GM21381 (cell line): ENCODE measurements at regions not wholly inside any gene's neighbourhood (a gene's known extent, or its start where the extent isn't known, plus 50 kb on each side); places are given as distances from the start of the nearest gene placed in this dataset.
"Not testable (repeated sequence)": the region's sequence is repeated elsewhere in the genome, so short reads cannot be mapped to it uniquely, and the experiment has no call there.

Experiments used
- ATAC-seq: cut with Tn5 transposase; IDR thresholded peaks from one replicate; pipeline ENCODE4 v1.9.1; 2021; ENCODE audit warnings: mild to moderate bottlenecking, moderate library complexity; ENCODE audit not compliant: unreplicated experiment

GRCh38 chr11:107276077-107276476 lies 181.5 kb downstream of the CWF19L2 start:
- no peak for ATAC-seq

- ATAC-seq: no peak
Observed at GRCh38 chr11:107275632-107276031, 182.0 kb downstream of the CWF19L2 start.

GRCh38 chr11:107274138-107274537 lies 183.5 kb downstream of the CWF19L2 start:
- ATAC-seq: no peak

- no peak for ATAC-seq
Observed at GRCh38 chr11:107272561-107272960, 185.1 kb downstream of the CWF19L2 start.

GRCh38 chr11:107271425-107271824 lies 186.2 kb downstream of the CWF19L2 start:
- ATAC-seq: no peak

GRCh38 chr11:107268977-107269376 lies 188.6 kb downstream of the CWF19L2 start:
- no peak for ATAC-seq

GRCh38 chr11:107266455-107266854 lies 191.2 kb downstream of the CWF19L2 start:
- ATAC-seq: no peak

GRCh38 chr11:107265591-107266121 lies 192.0 kb downstream of the CWF19L2 start:
- ATAC-seq: no peak

GRCh38 chr11:107263844-107264563 lies 193.6 kb downstream of the CWF19L2 start:
- ATAC-seq: no peak

GRCh38 chr11:107259811-107260221 lies 197.8 kb downstream of the CWF19L2 start:
- no peak for ATAC-seq

- ATAC-seq: no peak
Observed at GRCh38 chr11:107257710-107258109, 199.9 kb downstream of the CWF19L2 start.

GRCh38 chr11:107253661-107254060 lies 204.0 kb downstream of the CWF19L2 start:
- ATAC-seq: not testable (repeated sequence)

- ATAC-seq: peak; percentile 84
Observed at GRCh38 chr11:107252429-107253161, 205.0 kb downstream of the CWF19L2 start.

GRCh38 chr11:107251298-107251697 lies 206.3 kb downstream of the CWF19L2 start:
- no peak for ATAC-seq

- ATAC-seq: no peak
Observed at GRCh38 chr11:107250017-107250416, 207.6 kb downstream of the CWF19L2 start.

- ATAC-seq: no peak
Observed at GRCh38 chr11:107249054-107249453, 208.6 kb downstream of the CWF19L2 start.

- ATAC-seq: no peak
Observed at GRCh38 chr11:107247167-107247861, 210.3 kb downstream of the CWF19L2 start.

GRCh38 chr11:107243929-107244328 lies 213.7 kb downstream of the CWF19L2 start:
- ATAC-seq: no peak

- no peak for ATAC-seq
Observed at GRCh38 chr11:107232451-107232850, 214.2 kb upstream of the GUCY1A2 start.

GRCh38 chr11:107224836-107225235 lies 206.6 kb upstream of the GUCY1A2 start:
- ATAC-seq: no peak

- no peak for ATAC-seq
Observed at GRCh38 chr11:107222916-107223460, 204.7 kb upstream of the GUCY1A2 start.
